RWPE2 (cell line): ENCODE measurements at regions not wholly inside any gene's neighbourhood (a gene's known extent, or its start where the extent isn't known, plus 50 kb on each side); places are given as distances from the start of the nearest gene placed in this dataset.

ENCODE experiments used
- ATAC-seq: fragments of 200-7000 bp; cut with Tn5 transposase; 3 replicates; pipeline ENCODE4 v1.9.1; 2021; ENCODE audit warnings: low read depth
- DNase-seq: peaks from one replicate; pipeline ENCODE4 v3.0.0-alpha.2; 2020; ENCODE audit warnings: low spot score
- H3K27ac ChIP-seq: fragments of 450-650 bp; 2 replicates; pipeline ENCODE4 v1.5.1; 2017; ENCODE audit warnings: mild to moderate bottlenecking; ENCODE audit not compliant: poor library complexity, severe bottlenecking
- H3K27me3 ChIP-seq: fragments of 250-450 bp; sonication (Bioruptor Pico); 2 replicates; pipeline ENCODE4 v1.5.1; 2021; ENCODE audit warnings: mild to moderate bottlenecking, moderate library complexity; ENCODE audit not compliant: insufficient read depth, poor library complexity, severe bottlenecking
- H3K36me3 ChIP-seq: fragments of 250-450 bp; sonication (Bioruptor Pico); 2 replicates; pipeline ENCODE4 v1.5.1; 2020; ENCODE audit warnings: low read depth, mild to moderate bottlenecking, moderate library complexity
- H3K4me1 ChIP-seq: fragments of 250-450 bp; sonication (Bioruptor Pico); 2 replicates; pipeline ENCODE4 v1.5.1; 2021; ENCODE audit warnings: mild to moderate bottlenecking, moderate library complexity; ENCODE audit not compliant: insufficient read depth, poor library complexity, severe bottlenecking
- H3K4me3 ChIP-seq: fragments of 250-450 bp; sonication (Bioruptor Pico); 2 replicates; pipeline ENCODE4 v1.5.1; 2021; ENCODE audit warnings: mild to moderate bottlenecking, moderate library complexity; ENCODE audit not compliant: severe bottlenecking
- H3K9me3 ChIP-seq: fragments of 250-450 bp; sonication (Bioruptor Pico); 2 replicates; pipeline ENCODE4 v1.5.1; 2021; ENCODE audit warnings: mild to moderate bottlenecking, moderate library complexity; ENCODE audit not compliant: severe bottlenecking
- TF ChIP-seq, protein P1 (sequence below): fragments of 450-650 bp; IDR thresholded peaks from one replicate; pipeline ENCODE4 v1.5.1; 2017; ENCODE audit warnings: mild to moderate bottlenecking, moderate library complexity; ENCODE audit not compliant: poor library complexity, severe bottlenecking

GRCh38 chr14:66088656-66089055, 397.5 kb upstream of the CCDC196 start:
- no peak for ATAC-seq
- H3K4me1 ChIP-seq: no peaks in the 10 kb centered on the region
- no peaks in the 10 kb centered on the region for H3K9me3 ChIP-seq
- no peak overlapping the region for H3K27ac ChIP-seq
- H3K27me3 ChIP-seq: peaks cover 10% of the 10 kb centered on the region
- no peak for DNase-seq
- no peak overlapping the region for H3K4me3 ChIP-seq
- H3K36me3 ChIP-seq: no peaks in the 10 kb centered on the region
- TF ChIP-seq, protein P1, sequence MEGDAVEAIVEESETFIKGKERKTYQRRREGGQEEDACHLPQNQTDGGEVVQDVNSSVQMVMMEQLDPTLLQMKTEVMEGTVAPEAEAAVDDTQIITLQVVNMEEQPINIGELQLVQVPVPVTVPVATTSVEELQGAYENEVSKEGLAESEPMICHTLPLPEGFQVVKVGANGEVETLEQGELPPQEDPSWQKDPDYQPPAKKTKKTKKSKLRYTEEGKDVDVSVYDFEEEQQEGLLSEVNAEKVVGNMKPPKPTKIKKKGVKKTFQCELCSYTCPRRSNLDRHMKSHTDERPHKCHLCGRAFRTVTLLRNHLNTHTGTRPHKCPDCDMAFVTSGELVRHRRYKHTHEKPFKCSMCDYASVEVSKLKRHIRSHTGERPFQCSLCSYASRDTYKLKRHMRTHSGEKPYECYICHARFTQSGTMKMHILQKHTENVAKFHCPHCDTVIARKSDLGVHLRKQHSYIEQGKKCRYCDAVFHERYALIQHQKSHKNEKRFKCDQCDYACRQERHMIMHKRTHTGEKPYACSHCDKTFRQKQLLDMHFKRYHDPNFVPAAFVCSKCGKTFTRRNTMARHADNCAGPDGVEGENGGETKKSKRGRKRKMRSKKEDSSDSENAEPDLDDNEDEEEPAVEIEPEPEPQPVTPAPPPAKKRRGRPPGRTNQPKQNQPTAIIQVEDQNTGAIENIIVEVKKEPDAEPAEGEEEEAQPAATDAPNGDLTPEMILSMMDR: no peak

DNA sequence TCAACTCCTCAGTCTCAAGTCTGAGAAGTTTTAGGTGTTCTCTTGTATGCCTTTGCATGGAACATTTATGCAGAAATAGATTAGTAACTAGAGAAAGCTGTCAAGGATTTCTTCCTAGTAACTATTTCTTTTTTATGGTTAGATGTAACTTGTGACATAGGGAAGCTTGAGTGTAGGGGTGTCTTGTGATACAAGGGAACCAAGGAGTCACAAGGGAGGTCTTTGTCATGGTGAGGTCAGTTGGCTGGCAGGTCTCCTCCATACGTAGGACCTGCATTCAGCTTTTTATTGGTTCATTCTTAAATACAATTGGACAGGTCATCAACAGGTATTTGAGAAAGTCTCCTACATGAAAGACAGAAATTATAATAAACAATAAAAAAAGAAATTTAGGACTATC, 394.0 kb upstream of the CCDC196 start:
- no peaks in the 10 kb centered on the region for H3K9me3 ChIP-seq
- H3K4me1 ChIP-seq: no peaks in the 10 kb centered on the region

DNA sequence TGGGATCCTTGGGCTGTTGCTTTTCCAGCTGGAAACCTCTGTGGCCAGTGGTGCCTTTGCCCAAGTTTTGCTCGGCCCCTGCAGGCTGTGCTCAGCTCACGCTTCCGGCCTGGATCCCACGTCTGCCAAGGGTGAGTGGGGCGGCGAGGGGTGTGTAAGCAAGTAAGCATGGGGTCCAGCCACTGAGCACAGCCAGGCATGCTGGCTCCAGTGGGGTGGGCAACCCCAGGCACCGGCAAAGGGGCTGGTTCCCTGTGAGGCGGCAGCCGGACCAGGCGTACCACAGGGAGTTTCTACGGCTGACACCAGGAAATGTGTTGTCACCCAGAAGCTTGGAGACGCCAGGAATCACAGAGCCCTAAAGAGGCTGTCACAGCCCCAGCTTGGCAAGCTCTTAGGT, 393.4 kb upstream of the CCDC196 start:
- DNase-seq: no peak
- Histone ChIP-seq H3K27ac (no peak overlapping the region), H3K4me3 (no peak overlapping the region), H3K27me3 (peaks cover 11% of the 10 kb centered on the region), H3K36me3 (no peaks in the 10 kb centered on the region), H3K4me1 (no peaks in the 10 kb centered on the region), H3K9me3 (no peaks in the 10 kb centered on the region)
- ATAC-seq: no peak
- TF ChIP-seq, protein P1: no peak

More for the DNA sequence above, 394.0 kb upstream of the CCDC196 start:
- Histone ChIP-seq H3K27me3 (peaks cover 11% of the 10 kb centered on the region), H3K36me3 (no peaks in the 10 kb centered on the region), H3K27ac (no peak overlapping the region), H3K4me3 (no peak overlapping the region)
- no peak for ATAC-seq
- TF ChIP-seq, protein P1: no peak
- no peak for DNase-seq

GRCh38 chr14:66094001-66094727, 392.0 kb upstream of the CCDC196 start:
- Histone ChIP-seq H3K27ac (no peak overlapping the region), H3K4me3 (no peak overlapping the region), H3K4me1 (no peaks in the 10 kb centered on the region), H3K9me3 (no peaks in the 10 kb centered on the region), H3K27me3 (peaks cover 11% of the 10 kb centered on the region), H3K36me3 (no peaks in the 10 kb centered on the region)
- DNase-seq (no peak), ATAC-seq (no peak)
- TF ChIP-seq, protein P1: no peak

- Histone ChIP-seq H3K36me3 (no peaks in the 10 kb centered on the region), H3K9me3 (no peaks in the 10 kb centered on the region), H3K4me1 (no peaks in the 10 kb centered on the region), H3K27ac (no peak overlapping the region), H3K4me3 (no peak overlapping the region), H3K27me3 (peaks cover 4% of the 10 kb centered on the region)
- ATAC-seq (0 out of 3 replicates have a peak, but pooled peaks have one; percentile 17), DNase-seq (no peak)
- TF ChIP-seq, protein P1: no peak
Measured at GRCh38 chr14:66099451-66099850, 386.7 kb upstream of the CCDC196 start.
